Stimulated activated CD8-positive, alpha-beta memory T cell treated with anti-CD3 and anti-CD28 coated beads, Interleukin-4, amount 100 ng/mL, for 48 hours (primary cell): ENCODE measurements at regions not wholly inside any gene's neighbourhood (a gene's known extent, or its start where the extent isn't known, plus 50 kb on each side); places are given as distances from the start of the nearest gene placed in this dataset.

Experiments used
- DNase-seq: peaks from one replicate; pipeline ENCODE4 v3.0.0-alpha.2; 2020

GRCh38 chr6:121499666-121500065, 64.2 kb downstream of the GJA1 start:
- DNase-seq = no peak

- no peak for DNase-seq
These were observed 68.1 kb downstream of the GJA1 start for GRCh38 chr6:121503589-121503991.

DNA sequence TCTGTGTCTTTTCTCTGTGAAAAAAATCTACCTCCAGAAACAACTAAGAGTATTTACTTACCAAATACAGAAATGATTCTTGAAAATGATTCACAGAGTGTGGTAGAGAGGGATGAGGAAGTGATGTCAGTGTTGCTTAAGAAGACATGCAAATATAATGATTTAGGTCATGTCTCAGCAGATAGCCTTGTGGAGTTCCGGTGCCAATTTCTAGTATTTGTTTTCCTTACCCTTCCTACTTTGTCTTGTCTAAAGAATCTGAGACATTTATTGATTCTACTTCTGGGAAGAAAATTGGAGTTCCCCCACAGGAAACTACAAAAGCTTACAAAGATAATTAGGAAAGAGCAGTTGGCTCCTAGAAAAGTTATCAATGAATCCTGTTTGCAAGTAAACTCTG, 68.8 kb downstream of the GJA1 start:
- DNase-seq = no peak

DNA sequence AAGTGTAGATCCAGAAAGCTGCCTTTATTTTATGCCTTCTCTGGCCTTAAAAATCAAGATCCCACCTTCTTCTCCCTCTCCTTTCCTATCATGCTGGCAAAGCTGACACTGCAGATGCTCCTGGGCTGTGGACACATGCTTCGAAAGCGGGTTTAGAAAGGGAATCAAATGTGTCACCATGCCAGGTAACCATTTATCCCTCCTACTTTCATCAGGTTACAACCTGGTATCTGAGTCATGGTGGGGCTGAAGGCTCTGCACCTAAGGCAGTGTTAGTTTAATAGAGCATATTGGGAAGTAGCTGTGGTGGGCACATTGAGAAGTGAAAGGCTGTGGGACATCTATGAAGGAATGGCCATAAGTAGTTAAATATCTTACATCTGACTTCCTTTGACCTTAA, 69.8 kb downstream of the GJA1 start:
- DNase-seq = no peak

DNA sequence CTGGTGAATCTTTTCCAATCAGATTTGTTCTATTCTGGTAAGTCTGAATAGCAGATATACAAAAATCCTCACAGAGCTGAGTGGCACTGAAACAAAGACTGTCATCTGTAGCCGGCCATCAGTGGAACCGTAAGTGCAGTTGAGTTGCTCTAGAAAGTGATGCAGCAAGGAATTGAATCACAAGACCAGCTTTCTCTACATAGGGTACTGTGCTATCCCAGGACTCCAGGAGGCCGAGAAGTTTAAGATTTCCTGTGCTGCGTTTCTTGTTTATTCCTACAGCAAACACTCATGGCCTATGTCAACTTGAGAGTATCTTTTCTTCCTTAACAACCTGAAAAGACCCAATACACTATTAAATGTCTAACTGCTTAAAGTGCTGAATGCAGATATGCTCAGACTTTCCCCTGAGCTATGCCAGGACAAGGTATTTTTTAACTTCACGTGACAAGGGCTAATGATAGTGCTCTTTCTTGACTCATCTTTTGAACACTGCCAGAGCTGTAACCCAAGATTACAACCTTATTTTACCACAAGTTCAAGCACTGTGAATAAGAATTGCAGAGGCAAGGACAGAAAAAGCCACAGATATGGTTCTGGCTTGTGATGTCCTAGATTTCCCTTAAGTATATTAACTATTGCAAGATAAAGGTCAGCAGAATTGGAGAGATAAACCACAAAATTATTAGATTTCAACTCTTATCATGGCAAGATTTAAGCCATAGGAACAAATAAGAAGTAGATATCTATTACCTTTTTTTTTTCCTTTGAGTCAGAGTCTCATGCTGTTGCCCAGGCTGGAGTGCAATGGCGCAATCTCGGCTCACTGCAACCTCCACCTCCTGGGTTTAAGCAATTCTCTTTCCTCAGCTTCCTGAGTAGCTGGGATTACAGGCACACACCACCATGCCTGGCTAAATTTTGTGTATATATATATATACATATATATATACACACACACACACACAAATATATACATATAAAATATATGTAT, 71.6 kb downstream of the GJA1 start:
- DNase-seq = no peak

GRCh38 chr6:121510568-121511177, 75.2 kb downstream of the GJA1 start:
- no peak for DNase-seq

- DNase-seq = no peak
These were observed 80.3 kb downstream of the GJA1 start for GRCh38 chr6:121515630-121516265.

DNA sequence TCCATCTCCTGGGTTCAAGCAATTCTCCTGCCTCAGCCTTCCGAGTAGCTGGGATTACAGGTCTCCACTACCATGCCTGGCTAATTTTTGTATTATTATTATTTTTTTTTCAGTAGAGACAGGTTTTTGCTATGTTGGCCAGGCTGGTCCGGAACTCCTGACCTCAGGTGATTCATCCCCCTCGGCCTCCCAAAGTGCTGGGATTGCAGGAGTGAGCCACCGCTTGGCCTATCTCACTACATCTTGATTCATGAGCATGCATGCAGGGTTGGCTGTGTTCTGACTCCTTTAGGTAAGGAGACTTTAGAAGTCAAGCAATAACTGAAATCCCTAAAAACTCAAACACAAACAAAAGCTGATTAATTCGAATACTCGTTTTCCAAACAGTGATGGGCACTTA, 80.9 kb downstream of the GJA1 start:
- no peak for DNase-seq

- no peak for DNase-seq
These were observed 85.1 kb downstream of the GJA1 start for GRCh38 chr6:121520337-121521163.

DNA sequence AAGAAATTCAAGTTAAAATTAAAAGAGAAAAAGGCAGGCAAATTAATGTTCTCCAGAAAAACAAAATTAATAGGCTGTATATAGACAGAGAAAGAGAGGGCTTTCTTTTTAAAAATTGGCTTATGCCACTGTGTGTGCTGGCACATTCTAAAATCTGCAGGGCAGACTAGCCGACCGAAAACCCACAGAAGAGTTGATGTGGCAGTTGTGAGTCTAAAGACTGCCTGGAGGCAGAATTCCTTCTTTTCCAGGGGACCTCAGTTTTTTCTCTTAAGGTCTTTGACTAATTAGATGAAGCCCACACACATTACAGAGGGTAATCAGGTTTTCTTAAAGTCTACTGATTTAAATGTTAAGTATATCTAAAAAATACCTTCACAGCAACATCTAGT, 85.7 kb downstream of the GJA1 start:
- no peak for DNase-seq

- DNase-seq = no peak
These were observed 86.8 kb downstream of the GJA1 start for GRCh38 chr6:121522265-121522664.

- no peak for DNase-seq
These were observed 87.4 kb downstream of the GJA1 start for GRCh38 chr6:121522771-121523386.

- no peak for DNase-seq
These were observed 88.2 kb downstream of the GJA1 start for GRCh38 chr6:121523628-121524027.

DNA sequence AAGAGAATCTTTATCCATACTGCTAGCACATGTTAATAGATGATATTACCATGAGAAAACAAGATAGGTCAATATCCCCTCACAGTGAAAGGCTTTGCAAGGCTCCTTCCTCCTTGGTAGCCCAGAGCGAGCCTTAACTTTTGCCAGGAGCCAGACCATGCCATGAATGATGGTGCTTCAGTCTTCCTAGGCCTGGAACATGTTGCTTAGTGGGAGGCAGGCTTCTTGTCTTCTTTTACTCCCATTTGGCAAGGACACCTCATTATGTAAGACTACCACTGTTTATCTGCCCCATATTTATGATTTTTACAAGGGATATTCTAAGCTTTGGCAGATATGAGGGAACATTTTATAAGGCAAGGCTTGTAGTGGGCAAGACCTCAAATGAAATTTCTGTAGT, 90.8 kb downstream of the GJA1 start:
- no peak for DNase-seq

- no peak for DNase-seq
These were observed 96.3 kb downstream of the GJA1 start for GRCh38 chr6:121531658-121532169.

DNA sequence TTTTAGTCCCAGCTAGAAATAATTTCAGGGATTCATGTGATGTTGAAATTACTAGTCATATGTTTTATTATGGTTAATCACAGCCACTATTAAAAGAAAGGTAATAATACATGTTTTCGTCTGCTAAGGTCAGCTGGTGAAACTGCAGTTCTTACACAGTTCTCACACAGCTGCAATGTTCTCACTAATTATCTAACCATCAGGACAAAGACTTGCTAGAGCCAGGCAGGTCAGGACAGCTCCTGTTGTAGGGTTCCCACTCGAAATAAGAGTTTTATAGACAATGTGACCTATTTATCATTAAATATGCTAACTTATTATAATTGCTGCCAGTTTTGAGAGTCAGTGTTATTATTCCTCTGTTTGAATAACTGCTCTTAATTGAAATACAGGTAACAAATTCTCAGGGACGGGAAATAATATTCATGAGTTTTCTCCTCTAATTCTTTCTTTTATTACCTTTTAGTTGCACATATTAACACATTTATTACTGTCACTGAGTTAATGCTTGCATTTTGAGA, 97.9 kb downstream of the GJA1 start:
- no peak for DNase-seq

DNA sequence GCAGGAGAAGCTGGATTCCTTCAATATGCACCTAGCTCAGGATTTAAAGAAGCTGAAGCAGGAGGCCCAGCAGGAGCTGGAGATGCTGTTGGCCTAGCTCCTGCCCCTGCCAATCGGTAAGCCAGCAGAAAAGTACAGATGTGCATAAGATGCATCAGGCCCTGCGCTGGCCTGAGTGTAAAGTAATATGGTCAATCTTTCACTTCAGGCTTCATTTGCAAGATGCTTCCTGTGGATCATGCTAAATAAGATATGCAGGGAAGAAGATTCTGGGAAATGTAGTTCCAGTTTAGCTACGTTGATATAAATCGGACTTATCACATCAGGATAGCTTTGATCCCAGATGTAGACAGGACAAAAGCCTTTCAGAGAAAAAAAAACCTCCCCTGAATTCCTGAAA, 100.3 kb downstream of the GJA1 start:
- no peak for DNase-seq

DNA sequence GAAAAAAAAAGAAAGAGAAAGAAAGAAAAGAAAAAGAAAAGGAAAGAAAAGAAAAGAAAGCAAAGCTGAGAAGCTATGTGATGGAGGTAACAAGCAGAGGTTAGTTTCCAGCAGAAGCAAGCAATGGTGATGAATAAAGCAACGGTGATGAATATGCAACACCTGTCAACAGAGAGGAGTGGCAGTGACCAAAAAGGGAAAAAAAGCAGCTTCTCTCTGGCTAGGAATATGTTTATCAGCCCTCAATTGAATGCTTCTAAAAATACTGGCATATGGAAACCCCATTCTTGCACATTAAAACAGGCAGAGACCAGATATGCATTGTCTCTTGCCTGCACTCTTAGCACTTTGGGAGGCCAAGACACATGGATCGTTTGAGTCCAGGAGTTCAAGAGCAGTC, 100.9 kb downstream of the GJA1 start:
- no peak for DNase-seq

DNA sequence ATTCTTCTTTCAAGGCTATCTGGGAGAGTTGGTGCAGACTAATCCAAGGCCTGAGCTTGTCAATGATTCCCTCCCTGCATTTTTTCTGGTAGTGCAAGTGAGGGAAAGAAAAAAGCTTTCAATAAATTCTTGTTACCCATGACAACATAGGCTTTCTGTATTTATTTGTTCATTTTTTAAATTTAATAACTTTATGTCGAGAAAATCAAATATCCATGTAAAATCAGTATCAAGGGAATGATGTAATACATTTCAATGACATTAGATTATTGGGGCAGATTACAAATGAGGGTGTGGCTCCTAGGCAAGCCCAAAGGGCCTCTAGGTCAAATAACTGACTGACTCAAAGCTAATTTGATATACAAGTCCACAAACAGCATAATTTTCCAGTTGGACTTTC, 104.0 kb downstream of the GJA1 start:
- no peak for DNase-seq

- DNase-seq = no peak
These were observed 104.8 kb downstream of the GJA1 start for GRCh38 chr6:121540210-121540609.

GRCh38 chr6:121544691-121545090, 109.2 kb downstream of the GJA1 start:
- no peak for DNase-seq

DNA sequence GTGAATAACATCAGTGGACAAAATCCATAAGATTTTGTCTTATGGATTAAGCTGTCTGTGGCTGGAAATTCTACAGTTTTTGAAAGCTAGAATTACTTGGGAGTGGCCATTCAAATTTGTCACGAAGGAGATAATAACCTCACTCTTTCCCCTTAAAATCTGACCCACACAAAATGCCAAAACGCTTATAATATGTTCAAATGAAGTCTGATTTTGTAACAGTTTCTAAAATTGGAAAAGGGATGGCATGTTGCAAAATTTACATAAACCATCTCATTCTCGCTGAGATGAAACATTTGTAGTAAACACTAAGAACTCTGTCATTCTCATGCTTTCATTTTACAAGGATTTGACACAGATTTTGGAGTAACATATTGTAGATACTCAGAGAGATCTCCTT, 112.7 kb downstream of the GJA1 start:
- DNase-seq = no peak
